Heart left ventricle (tissue), 16 donors: ENCODE measurements at regions not wholly inside any gene's neighbourhood (a gene's known extent, or its start where the extent isn't known, plus 50 kb on each side); places are given as distances from the start of the nearest gene placed in this dataset.

ENCODE experiments used
- ATAC-seq, 4 donors: fragments of 200-7000 bp; cut with Tn5 transposase; one replicate each; pipeline ENCODE4 v1.9.1; 2020 to 2022; ENCODE audit warnings: moderate library complexity in 4 of 4, mild to moderate bottlenecking in 3 of 4, moderate number of reproducible peaks in 1 of 4
- DNase-seq, 5 donors: peaks; one replicate each; pipeline ENCODE4 v3.0.0-alpha.2; 2020
- H3K27ac ChIP-seq, 12 donors: fragments of 200-600 bp; sonication (generic) in 4 of 12; one replicate each; pipeline versions ENCODE4 v1.5.0 to v1.8.0; 2016 to 2022; ENCODE audit warnings: mild to moderate bottlenecking in 2 of 12
- H3K27me3 ChIP-seq, 9 donors: fragments of 200-600 bp; sonication (generic) in 2 of 9; one replicate each; pipeline versions ENCODE4 v1.5.1 to v1.8.0; 2016 to 2022; ENCODE audit warnings: mild to moderate bottlenecking in 3 of 9
- H3K36me3 ChIP-seq, 9 donors: fragments of 200-600 bp; sonication (generic) in 2 of 9; one replicate each; pipeline versions ENCODE4 v1.5.0 to v1.8.0; 2018 to 2022; ENCODE audit warnings: mild to moderate bottlenecking in 2 of 9
- H3K4me1 ChIP-seq, 12 donors: fragments of 200-600 bp; sonication (generic) in 4 of 12; one replicate each; pipeline versions ENCODE4 v1.5.0 to v1.8.0; 2016 to 2022; ENCODE audit warnings: mild to moderate bottlenecking in 3 of 12
- H3K4me3 ChIP-seq, 12 donors: fragments of 200-600 bp; sonication (generic) in 4 of 12; one replicate each; pipeline versions ENCODE4 v1.5.0 to v1.8.0; 2017 to 2022; ENCODE audit warnings: mild to moderate bottlenecking in 9 of 12, moderate library complexity in 4 of 12
- H3K9me3 ChIP-seq, 12 donors: fragments of 200-600 bp; sonication (generic) in 4 of 12; one replicate each; pipeline versions ENCODE4 v1.5.0 to v1.8.0; 2016 to 2022; ENCODE audit warnings: mild to moderate bottlenecking in 1 of 12
- CTCF ChIP-seq, 12 donors: fragments of 200-600 bp; sonication (generic) in 4 of 12; IDR thresholded peaks; one replicate each; pipeline versions ENCODE4 v1.5.0 to v1.8.0; 2018 to 2022; ENCODE audit warnings: antibody characterized with exemption in 12 of 12, mild to moderate bottlenecking in 5 of 12
- POLR2A ChIP-seq, 2 donors: fragments of 450-650 bp; IDR thresholded peaks; one replicate each; pipeline ENCODE4 v1.6.1; 2017; ENCODE audit warnings: antibody characterized with exemption in 2 of 2, mild to moderate bottlenecking in 2 of 2, moderate library complexity in 2 of 2
- WGBS, 4 donors: extraction: QIAGEN DNeasy Blood & Tissue Kit in 2 of 4; methylation state at CpG; one replicate each; pipeline versions ENCODE4 v1.1.5 to v1.1.7; 2013 to 2018; 5-methylcytosine and 5-hydroxymethylcytosine counted together
- intact Hi-C, 10 donors: fragments of 100-400 bp; cut with DNase I; formaldehyde crosslinking; loops; one replicate each; pipeline versions ENCODE4 v1.11.1 to v1.14.2; 2022
- donor health status: ischemic (EF 13 %, LVEDD 7.1; RV severe dilation, severe dysfunction).
- donor health status: healthy with polysubstance abuse.
- donor health status: DM: no; HTN: yes; CAD: no.
- donor health status: DM: no; HTN: no; CAD: no.
- donor health status: ischemic (EF 25% LVEDD 6.9; RV normal size, moderate dysfunction).
- donor health status: ischemic (EF 25% LVEDD 5.7; RV mildly dilated, moderate dysfunction).
- donor health status: healthy.
- donor health status: DM: yes; HTN: yes; CAD: no.
- donor health status: ischemic (EF 35%, LVEDD 5.7; RV mildly dilated, moderate dysfunction).
- donor health status: nonischemic (EF 11% LVEDD 7.7; RV severe dilation, severe dysfunction).
- donor health status: DM: yes; HTN: yes; CAD: no.
- donor health status: PGD.
- donor health status: ischemic (EF 29% LVEDD 5.4; RV normal size, mild dysfunction).
- donor health status: nonischemic (EF 23%, LVEDD 6.1; RV moderate dilation, normal function).

- H3K27ac ChIP-seq: no peak overlapping the region
- intact Hi-C loops: no loop called here
- H3K4me3 ChIP-seq: no peak overlapping the region
- 67 to 91% (median 89%) methylated on average over 3 of the region's 3 CpGs; no CpG with 5 or more reads in 1 of the 4 donors for WGBS, 4 donors
- peak in 1 of 5 donors; percentile 26 for DNase-seq
- TF ChIP-seq CTCF (IDR thresholded peaks at IDR 0.05) (no peak), POLR2A (IDR thresholded peaks at IDR 0.05) (no peak)
- H3K4me1 ChIP-seq: peaks cover 0 to 9% (median 0%) of the 10 kb centered on the region in 12 donors
- no peaks in the 10 kb centered on the region for H3K27me3 ChIP-seq
- H3K36me3 ChIP-seq: no peaks in the 10 kb centered on the region
- ATAC-seq: peak in 1 of 4 donors; percentile 56
- H3K9me3 ChIP-seq: no peaks in the 10 kb centered on the region
Measured at GRCh38 chr15:36066757-36067156, 512.7 kb upstream of the CDIN1 start.

GRCh38 chr15:36067483-36068274 lies 511.7 kb upstream of the CDIN1 start:
- TF ChIP-seq POLR2A (IDR thresholded peaks at IDR 0.05) (no peak), CTCF (IDR thresholded peaks at IDR 0.05) (no peak)
- no peak for DNase-seq
- no peaks in the 10 kb centered on the region for H3K27me3 ChIP-seq
- H3K36me3 ChIP-seq: no peaks in the 10 kb centered on the region
- peaks cover 0 to under 1% (median 0%) of the 10 kb centered on the region in 12 donors for H3K4me1 ChIP-seq
- intact Hi-C loops: no loop called here
- ATAC-seq: no peak
- no peak overlapping the region for H3K27ac ChIP-seq
- no peaks in the 10 kb centered on the region for H3K9me3 ChIP-seq
- H3K4me3 ChIP-seq: no peak overlapping the region
- WGBS, 4 donors: 94 to 96% (median 95%) methylated on average over 21 of the region's 21 CpGs

DNA sequence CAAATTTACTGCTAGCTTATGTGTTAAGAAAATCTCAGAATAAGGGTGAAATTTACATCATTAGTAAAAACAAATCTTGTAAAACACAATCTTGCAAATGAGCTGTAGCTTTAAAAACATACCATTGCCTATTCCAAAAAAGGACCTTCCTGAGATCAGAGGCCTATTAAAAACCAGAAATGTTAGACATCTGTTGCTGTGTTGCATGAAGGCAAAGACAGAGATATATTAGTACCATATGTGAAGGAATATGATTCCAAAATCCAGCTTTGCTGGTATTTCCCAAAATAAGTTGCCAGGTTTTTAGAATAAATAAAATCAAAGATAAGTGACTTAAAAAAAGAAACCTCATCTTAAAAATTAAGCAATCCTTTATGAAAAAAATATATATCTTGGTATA lies 504.1 kb upstream of the CDIN1 start:
- DNase-seq (no peak), ATAC-seq (no peak)
- Histone ChIP-seq H3K27ac (no peak overlapping the region), H3K4me1 (peaks cover 0 to under 1% (median 0%) of the 10 kb centered on the region in 12 donors), H3K27me3 (no peaks in the 10 kb centered on the region), H3K36me3 (no peaks in the 10 kb centered on the region), H3K4me3 (no peak overlapping the region), H3K9me3 (peaks cover 0 to 5% (median 0%) of the 10 kb centered on the region in 12 donors)
- intact Hi-C loops: no loop called here
- TF ChIP-seq CTCF (IDR thresholded peaks at IDR 0.05) (no peak), POLR2A (IDR thresholded peaks at IDR 0.05) (no peak)

- Histone ChIP-seq H3K36me3 (no peaks in the 10 kb centered on the region), H3K27ac (no peak overlapping the region), H3K9me3 (peaks cover 0 to 38% (median 15%) of the 10 kb centered on the region in 12 donors), H3K4me1 (peaks cover 0 to 3% (median 0%) of the 10 kb centered on the region in 12 donors), H3K27me3 (no peaks in the 10 kb centered on the region), H3K4me3 (no peak overlapping the region)
- TF ChIP-seq CTCF (IDR thresholded peaks at IDR 0.05): no peak
- TF ChIP-seq POLR2A (IDR thresholded peaks at IDR 0.05): no peak
- ATAC-seq: no peak
- WGBS, 4 donors: 63 to 66% (median 65%) methylated on average over 3 of the region's 3 CpGs
- intact Hi-C loops: no loop called here
- no peak for DNase-seq
Measured at GRCh38 chr15:36079021-36079420, 500.4 kb upstream of the CDIN1 start.
